Right atrium auricular region (tissue), 2 donors: ENCODE measurements at regions not wholly inside any gene's neighbourhood (a gene's known extent, or its start where the extent isn't known, plus 50 kb on each side); places are given as distances from the start of the nearest gene placed in this dataset.

Experiments
- DNase-seq: peaks from one replicate; pipeline ENCODE4 v3.0.0-alpha.2; 2019; ENCODE audit warnings: low spot score
- H3K27ac ChIP-seq, 2 donors: fragments of 200-600 bp; sonication (generic); 1 replicate in 1 of 2; 2 replicates in 1 of 2; pipeline ENCODE4 v1.5.1; 2016 to 2019
- H3K27me3 ChIP-seq, 2 donors: fragments of 200-600 bp; sonication (generic); one replicate each; pipeline versions ENCODE4 v1.5.1 to v1.6.0; 2017 to 2019
- H3K36me3 ChIP-seq: fragments of 200-600 bp; sonication (generic); one replicate; pipeline ENCODE4 v1.5.1; 2016
- H3K4me1 ChIP-seq, 2 donors: fragments of 200-600 bp; sonication (generic); one replicate each; pipeline versions ENCODE4 v1.5.1 to v1.6.0; 2017 to 2019
- H3K4me3 ChIP-seq, 2 donors: fragments of 200-600 bp; sonication (generic); 1 replicate in 1 of 2; 2 replicates in 1 of 2; pipeline ENCODE4 v1.5.1; 2017 to 2019; ENCODE audit warnings: mild to moderate bottlenecking in 1 of 2, moderate library complexity in 1 of 2
- H3K9me3 ChIP-seq, 2 donors: fragments of 200-600 bp; sonication (generic); one replicate each; pipeline ENCODE4 v1.5.1; 2019
- TF ChIP-seq, protein P1 (sequence below), 2 donors: fragments of 200-600 bp; sonication (generic); IDR thresholded peaks; one replicate each; pipeline ENCODE4 v1.5.1; 2019; ENCODE audit warnings: antibody characterized with exemption in 2 of 2

DNA sequence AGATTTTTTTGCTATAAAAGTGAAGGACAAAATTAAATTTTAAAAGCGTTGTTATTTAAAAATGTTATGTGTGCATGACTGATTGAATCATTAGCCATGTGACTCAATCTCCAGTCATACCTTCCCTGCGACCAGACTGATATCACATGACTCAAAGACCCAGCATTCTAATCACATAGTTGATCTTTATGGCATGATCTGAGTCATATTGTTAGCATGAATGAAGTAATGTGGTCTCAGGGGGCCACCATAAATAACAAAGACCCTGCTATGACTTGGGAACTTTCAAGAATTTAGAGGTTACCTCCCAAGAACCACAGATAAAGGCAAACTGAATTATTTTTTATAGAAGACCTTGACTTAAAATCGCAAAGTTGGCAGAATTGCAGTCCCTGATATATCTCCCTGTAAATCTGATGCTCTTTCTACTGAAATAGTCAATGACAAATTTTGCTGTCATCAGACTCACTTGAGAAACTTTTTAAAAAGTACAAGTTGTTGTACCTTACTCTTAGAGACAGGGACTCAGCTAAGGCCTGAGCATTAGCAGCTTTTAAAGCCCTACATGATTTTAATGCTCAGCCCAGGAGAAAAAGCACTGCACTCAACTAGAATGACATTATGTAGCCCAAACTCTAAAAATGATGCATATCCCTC is 717.3 kb downstream of the XPNPEP1 start:
- H3K27ac ChIP-seq, result no peak overlapping the region
- no peaks in the 10 kb centered on the region for H3K4me1 ChIP-seq
- H3K9me3 ChIP-seq, result no peaks in the 10 kb centered on the region
- DNase-seq, result no peak
- no peak overlapping the region for H3K4me3 ChIP-seq
- TF ChIP-seq, protein P1, sequence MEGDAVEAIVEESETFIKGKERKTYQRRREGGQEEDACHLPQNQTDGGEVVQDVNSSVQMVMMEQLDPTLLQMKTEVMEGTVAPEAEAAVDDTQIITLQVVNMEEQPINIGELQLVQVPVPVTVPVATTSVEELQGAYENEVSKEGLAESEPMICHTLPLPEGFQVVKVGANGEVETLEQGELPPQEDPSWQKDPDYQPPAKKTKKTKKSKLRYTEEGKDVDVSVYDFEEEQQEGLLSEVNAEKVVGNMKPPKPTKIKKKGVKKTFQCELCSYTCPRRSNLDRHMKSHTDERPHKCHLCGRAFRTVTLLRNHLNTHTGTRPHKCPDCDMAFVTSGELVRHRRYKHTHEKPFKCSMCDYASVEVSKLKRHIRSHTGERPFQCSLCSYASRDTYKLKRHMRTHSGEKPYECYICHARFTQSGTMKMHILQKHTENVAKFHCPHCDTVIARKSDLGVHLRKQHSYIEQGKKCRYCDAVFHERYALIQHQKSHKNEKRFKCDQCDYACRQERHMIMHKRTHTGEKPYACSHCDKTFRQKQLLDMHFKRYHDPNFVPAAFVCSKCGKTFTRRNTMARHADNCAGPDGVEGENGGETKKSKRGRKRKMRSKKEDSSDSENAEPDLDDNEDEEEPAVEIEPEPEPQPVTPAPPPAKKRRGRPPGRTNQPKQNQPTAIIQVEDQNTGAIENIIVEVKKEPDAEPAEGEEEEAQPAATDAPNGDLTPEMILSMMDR (IDR thresholded peaks at IDR 0.05), result no peak
- no peaks in the 10 kb centered on the region for H3K27me3 ChIP-seq
- no peaks in the 10 kb centered on the region for H3K36me3 ChIP-seq

- Histone ChIP-seq H3K9me3 (no peaks in the 10 kb centered on the region), H3K4me3 (no peak overlapping the region), H3K27me3 (no peaks in the 10 kb centered on the region), H3K36me3 (no peaks in the 10 kb centered on the region), H3K27ac (no peak overlapping the region), H3K4me1 (no peaks in the 10 kb centered on the region)
- DNase-seq, result no peak
- TF ChIP-seq, protein P1 (IDR thresholded peaks at IDR 0.05), result no peak
Observed at GRCh38 chr10:109203646-109204353, 719.5 kb downstream of the XPNPEP1 start.

DNA sequence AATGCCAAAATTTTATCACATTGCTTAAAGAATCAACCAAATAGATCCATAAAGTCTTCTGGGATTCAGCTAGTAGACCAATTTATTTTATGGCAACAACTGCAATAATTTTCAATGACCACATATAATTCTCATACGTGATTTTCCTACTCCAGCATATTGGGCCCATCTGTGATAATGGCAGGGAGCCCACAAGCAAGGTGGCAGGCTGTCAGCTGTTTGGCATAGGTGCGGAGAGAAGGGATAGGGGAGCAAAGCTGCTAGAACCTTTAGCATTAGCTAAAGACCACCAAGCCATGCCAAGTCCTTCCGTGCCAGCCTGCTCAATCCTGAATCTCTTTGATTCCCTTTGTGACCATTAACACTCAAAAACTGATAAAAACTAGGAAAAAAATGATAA is 721.2 kb downstream of the XPNPEP1 start:
- H3K4me3 ChIP-seq, result no peak overlapping the region
- H3K27ac ChIP-seq, result no peak overlapping the region
- no peaks in the 10 kb centered on the region for H3K36me3 ChIP-seq
- no peak for DNase-seq
- H3K9me3 ChIP-seq, result no peaks in the 10 kb centered on the region
- no peaks in the 10 kb centered on the region for H3K4me1 ChIP-seq
- H3K27me3 ChIP-seq, result no peaks in the 10 kb centered on the region
- TF ChIP-seq, protein P1 (IDR thresholded peaks at IDR 0.05), result no peak

DNA sequence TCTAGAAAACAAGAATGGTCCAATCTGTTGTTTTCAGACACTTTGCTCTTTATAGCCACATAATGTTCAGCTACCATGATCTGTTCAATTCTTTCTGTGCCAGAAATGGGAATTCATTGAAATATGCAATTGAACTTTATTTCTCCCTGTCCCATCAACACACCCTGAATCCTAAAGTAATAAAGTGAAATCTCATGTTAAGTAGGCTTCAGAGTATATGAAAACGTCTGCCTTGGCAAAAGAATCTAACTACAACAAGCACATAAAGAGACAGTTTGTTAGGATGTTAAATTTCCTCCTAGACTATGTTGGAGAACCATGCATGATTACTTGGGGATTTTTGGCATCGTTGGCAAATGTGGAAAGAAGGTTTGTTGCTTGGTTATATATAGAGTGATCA is 722.7 kb downstream of the XPNPEP1 start:
- H3K9me3 ChIP-seq, result no peaks in the 10 kb centered on the region
- H3K27me3 ChIP-seq, result no peaks in the 10 kb centered on the region
- H3K27ac ChIP-seq, result no peak overlapping the region
- TF ChIP-seq, protein P1 (IDR thresholded peaks at IDR 0.05), result no peak
- H3K4me3 ChIP-seq, result no peak overlapping the region
- no peaks in the 10 kb centered on the region for H3K36me3 ChIP-seq
- DNase-seq, result no peak
- no peaks in the 10 kb centered on the region for H3K4me1 ChIP-seq

GRCh38 chr10:109191823-109192222 is 731.5 kb downstream of the XPNPEP1 start:
- no peak for DNase-seq
- TF ChIP-seq, protein P1 (IDR thresholded peaks at IDR 0.05), result no peak
- Histone ChIP-seq H3K27ac (no peak overlapping the region), H3K4me3 (no peak overlapping the region), H3K27me3 (no peaks in the 10 kb centered on the region), H3K4me1 (no peaks in the 10 kb centered on the region), H3K36me3 (no peaks in the 10 kb centered on the region), H3K9me3 (peaks cover 0 to 25% of the 10 kb centered on the region in 2 donors)
